ENCODE measurements at regions not wholly inside any gene's neighbourhood (a gene's known extent, or its start where the extent isn't known, plus 50 kb on each side); places are given as distances from the start of the nearest gene placed in this dataset.

GRCh38 chr1:38353956-38354355, 307.4 kb upstream of the POU3F1 start:
- TF ChIP-seq CTCF (IDR thresholded peaks at IDR 0.05) (no peak), POLR2A (IDR thresholded peaks at IDR 0.05) (no peak), POLR2AphosphoS5 (IDR thresholded peaks at IDR 0.05) (no peak)

All from breast epithelium (tissue), 3 donors.